ENCODE measurements at regions not wholly inside any gene's neighbourhood (a gene's known extent, or its start where the extent isn't known, plus 50 kb on each side); places are given as distances from the start of the nearest gene placed in this dataset.
"Not testable (repeated sequence)": the region's sequence is repeated elsewhere in the genome, so short reads cannot be mapped to it uniquely, and the experiment has no call there.

- peak in 1 of 4 experiments; percentile 1 for DNase-seq
These were observed 1047.8 kb downstream of the SOCS6 start for GRCh38 chr18:71336576-71337210.

GRCh38 chr18:71329563-71329962, 1040.7 kb downstream of the SOCS6 start:
- DNase-seq = no peak

- DNase-seq = no peak
These were observed 1040.3 kb downstream of the SOCS6 start for GRCh38 chr18:71329114-71329513.

- DNase-seq = no peak
These were observed 1039.0 kb downstream of the SOCS6 start for GRCh38 chr18:71327850-71328249.

GRCh38 chr18:71327441-71327840, 1038.6 kb downstream of the SOCS6 start:
- DNase-seq = no peak

- DNase-seq = no peak
These were observed 1038.0 kb downstream of the SOCS6 start for GRCh38 chr18:71326826-71327225.

GRCh38 chr18:71324356-71324755, 1035.5 kb downstream of the SOCS6 start:
- DNase-seq = no peak

GRCh38 chr18:71322201-71322600, 1033.4 kb downstream of the SOCS6 start:
- no peak for DNase-seq

GRCh38 chr18:71321319-71321718, 1032.5 kb downstream of the SOCS6 start:
- no peak for DNase-seq

GRCh38 chr18:71304856-71305255, 1016.0 kb downstream of the SOCS6 start:
- no peak for DNase-seq

- DNase-seq = not testable (repeated sequence)
These were observed 1014.9 kb downstream of the SOCS6 start for GRCh38 chr18:71303743-71304142.

- no peak for DNase-seq
These were observed 1012.8 kb downstream of the SOCS6 start for GRCh38 chr18:71301596-71301995.

- not testable (repeated sequence) for DNase-seq
These were observed 1005.4 kb downstream of the SOCS6 start for GRCh38 chr18:71294201-71294600.

GRCh38 chr18:71293322-71293721, 1004.5 kb downstream of the SOCS6 start:
- no peak for DNase-seq

- DNase-seq = no peak
These were observed 998.4 kb downstream of the SOCS6 start for GRCh38 chr18:71287268-71287667.

- DNase-seq = peak in 1 of 4 experiments; percentile 1
These were observed 963.6 kb downstream of the SOCS6 start for GRCh38 chr18:71252351-71252865.

- no peak for DNase-seq
These were observed 961.3 kb downstream of the SOCS6 start for GRCh38 chr18:71250191-71250590.

- DNase-seq = no peak
These were observed 960.9 kb downstream of the SOCS6 start for GRCh38 chr18:71249791-71250190.

GRCh38 chr18:71242981-71243380, 954.1 kb downstream of the SOCS6 start:
- DNase-seq = no peak

GRCh38 chr18:71238974-71239624, 950.3 kb downstream of the SOCS6 start:
- no peak for DNase-seq

- DNase-seq = no peak
These were observed 948.8 kb downstream of the SOCS6 start for GRCh38 chr18:71237641-71238040.

- DNase-seq = no peak
These were observed 944.3 kb downstream of the SOCS6 start for GRCh38 chr18:71233177-71233576.

- no peak for DNase-seq
These were observed 934.6 kb downstream of the SOCS6 start for GRCh38 chr18:71223486-71223885.

- DNase-seq = no peak
These were observed 932.6 kb downstream of the SOCS6 start for GRCh38 chr18:71221405-71221804.
